Chondrocyte (in vitro differentiated cells): ENCODE measurements at regions not wholly inside any gene's neighbourhood (a gene's known extent, or its start where the extent isn't known, plus 50 kb on each side); places are given as distances from the start of the nearest gene placed in this dataset.

Experiments
- DNase-seq: peaks from one replicate; pipeline ENCODE4 v3.0.0; 2021; ENCODE audit warnings: mixed read lengths, low spot score
- H3K27ac Mint-ChIP-seq: one replicate; pipeline ENCODE4 v1.8.0; 2021; ENCODE audit warnings: mild to moderate bottlenecking, moderate library complexity, mixed read lengths; ENCODE audit not compliant: unreplicated experiment
- H3K27me3 Mint-ChIP-seq: 2 replicates; pipeline ENCODE4 v1.8.0; 2021; ENCODE audit warnings: low read depth, mixed read lengths
- H3K36me3 Mint-ChIP-seq: 2 replicates; pipeline ENCODE4 v1.8.0; 2021; ENCODE audit warnings: low read depth, mixed read lengths
- H3K4me1 Mint-ChIP-seq: 2 replicates; pipeline ENCODE4 v1.8.0; 2021; ENCODE audit warnings: low read depth, mild to moderate bottlenecking, mixed read lengths
- H3K4me3 Mint-ChIP-seq: one replicate; pipeline ENCODE4 v1.8.0; 2021; ENCODE audit warnings: mild to moderate bottlenecking, moderate library complexity, mixed read lengths; ENCODE audit not compliant: unreplicated experiment
- H3K9me3 Mint-ChIP-seq: 2 replicates; pipeline ENCODE4 v1.8.0; 2021; ENCODE audit warnings: low read depth, mixed read lengths
- TF ChIP-seq, protein P1 (sequence below): fragments of 200-600 bp; sonication (generic); IDR thresholded peaks from 2 replicates; pipeline ENCODE4 v1.5.0; 2021; ENCODE audit warnings: antibody characterized with exemption, mild to moderate bottlenecking, moderate library complexity

DNA sequence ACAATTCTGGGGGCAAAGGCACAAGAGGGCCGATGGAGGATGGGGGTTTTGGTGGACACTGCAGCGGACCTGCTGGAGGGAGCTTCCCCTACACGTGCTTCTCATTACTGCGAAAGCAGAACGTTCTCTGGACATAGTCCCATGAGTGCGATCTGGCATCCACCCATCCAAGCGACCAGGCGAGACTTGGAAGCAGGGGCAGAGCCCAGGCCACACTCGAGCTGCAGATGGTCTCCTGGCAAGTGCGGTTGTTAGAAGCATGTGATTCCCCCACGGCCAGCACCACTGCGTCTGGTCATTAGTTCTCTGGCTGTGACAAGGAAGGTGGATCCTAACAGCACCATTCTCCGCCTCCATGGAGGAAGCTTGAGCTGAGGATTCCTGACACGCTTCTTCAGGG, 118.4 kb upstream of the TCERG1L start:
- no peak overlapping the region for H3K4me3 Mint-ChIP-seq
- H3K27me3 Mint-ChIP-seq, result no peaks in the 10 kb centered on the region
- H3K9me3 Mint-ChIP-seq, result peaks cover 13% of the 10 kb centered on the region
- no peak for DNase-seq
- TF ChIP-seq, protein P1, sequence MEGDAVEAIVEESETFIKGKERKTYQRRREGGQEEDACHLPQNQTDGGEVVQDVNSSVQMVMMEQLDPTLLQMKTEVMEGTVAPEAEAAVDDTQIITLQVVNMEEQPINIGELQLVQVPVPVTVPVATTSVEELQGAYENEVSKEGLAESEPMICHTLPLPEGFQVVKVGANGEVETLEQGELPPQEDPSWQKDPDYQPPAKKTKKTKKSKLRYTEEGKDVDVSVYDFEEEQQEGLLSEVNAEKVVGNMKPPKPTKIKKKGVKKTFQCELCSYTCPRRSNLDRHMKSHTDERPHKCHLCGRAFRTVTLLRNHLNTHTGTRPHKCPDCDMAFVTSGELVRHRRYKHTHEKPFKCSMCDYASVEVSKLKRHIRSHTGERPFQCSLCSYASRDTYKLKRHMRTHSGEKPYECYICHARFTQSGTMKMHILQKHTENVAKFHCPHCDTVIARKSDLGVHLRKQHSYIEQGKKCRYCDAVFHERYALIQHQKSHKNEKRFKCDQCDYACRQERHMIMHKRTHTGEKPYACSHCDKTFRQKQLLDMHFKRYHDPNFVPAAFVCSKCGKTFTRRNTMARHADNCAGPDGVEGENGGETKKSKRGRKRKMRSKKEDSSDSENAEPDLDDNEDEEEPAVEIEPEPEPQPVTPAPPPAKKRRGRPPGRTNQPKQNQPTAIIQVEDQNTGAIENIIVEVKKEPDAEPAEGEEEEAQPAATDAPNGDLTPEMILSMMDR, result no peak
- no peaks in the 10 kb centered on the region for H3K36me3 Mint-ChIP-seq
- no peak overlapping the region for H3K27ac Mint-ChIP-seq
- H3K4me1 Mint-ChIP-seq, result no peaks in the 10 kb centered on the region

DNA sequence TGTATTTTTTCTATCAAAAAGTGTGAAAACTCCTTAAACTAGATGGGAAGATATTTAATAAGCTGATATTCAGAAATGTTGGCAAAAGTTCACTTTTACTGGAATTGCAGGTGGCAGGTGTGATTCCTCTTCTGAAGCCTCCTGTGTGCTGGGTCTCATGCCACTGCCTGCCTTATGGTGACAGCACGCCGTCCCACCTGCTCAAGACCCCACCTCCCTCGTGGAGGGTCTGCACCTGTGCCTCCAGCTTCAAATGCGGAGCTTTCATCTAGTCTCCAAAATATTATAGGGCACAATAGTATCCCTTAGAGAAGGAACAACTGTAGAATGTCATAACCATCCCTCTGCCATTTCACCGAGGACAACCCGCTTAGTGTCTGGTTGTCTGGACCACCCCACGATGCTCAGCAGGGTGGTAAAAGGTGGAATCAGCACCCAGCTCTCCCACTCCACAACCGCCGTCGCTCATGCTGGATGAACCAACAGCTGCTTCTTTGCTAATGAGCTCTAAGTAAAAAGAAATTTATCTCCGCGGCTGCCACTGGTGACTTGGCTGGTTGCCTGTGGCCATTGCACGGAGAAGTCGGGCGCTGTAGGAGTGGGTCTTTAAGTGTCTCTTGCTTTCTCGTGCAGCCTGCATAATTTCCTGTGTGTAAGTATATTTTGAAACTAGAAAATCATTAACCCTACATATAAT, 119.3 kb upstream of the TCERG1L start:
- no peaks in the 10 kb centered on the region for H3K36me3 Mint-ChIP-seq
- H3K4me3 Mint-ChIP-seq, result no peak overlapping the region
- H3K4me1 Mint-ChIP-seq, result no peaks in the 10 kb centered on the region
- TF ChIP-seq, protein P1, result no peak
- no peaks in the 10 kb centered on the region for H3K27me3 Mint-ChIP-seq
- DNase-seq, result no peak
- H3K9me3 Mint-ChIP-seq, result peaks cover 8% of the 10 kb centered on the region
- H3K27ac Mint-ChIP-seq, result no peak overlapping the region

DNA sequence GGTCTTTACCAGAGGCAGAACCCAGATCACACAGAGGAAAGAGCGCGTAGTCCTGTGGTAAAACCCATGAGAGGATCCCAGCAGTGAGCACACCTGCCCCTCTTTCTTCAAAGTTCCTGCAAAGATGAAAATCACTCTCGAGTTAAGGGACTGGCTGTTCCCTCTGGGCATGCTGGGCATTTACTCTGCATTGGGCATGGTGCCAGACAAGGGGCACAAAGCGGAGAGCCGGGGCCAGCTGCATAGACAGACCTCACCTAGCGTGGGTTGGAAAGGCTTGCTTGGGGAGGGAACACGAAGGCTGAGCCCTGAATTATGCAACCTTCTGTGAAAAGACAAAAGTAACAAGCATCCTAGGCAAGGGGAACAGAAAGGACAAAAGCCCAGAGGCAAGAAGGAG, 120.0 kb upstream of the TCERG1L start:
- H3K27me3 Mint-ChIP-seq, result no peaks in the 10 kb centered on the region
- no peak for DNase-seq
- H3K4me3 Mint-ChIP-seq, result no peak overlapping the region
- H3K36me3 Mint-ChIP-seq, result no peaks in the 10 kb centered on the region
- no peak overlapping the region for H3K27ac Mint-ChIP-seq
- H3K4me1 Mint-ChIP-seq, result no peaks in the 10 kb centered on the region
- peaks cover 7% of the 10 kb centered on the region for H3K9me3 Mint-ChIP-seq
- TF ChIP-seq, protein P1, result no peak

DNA sequence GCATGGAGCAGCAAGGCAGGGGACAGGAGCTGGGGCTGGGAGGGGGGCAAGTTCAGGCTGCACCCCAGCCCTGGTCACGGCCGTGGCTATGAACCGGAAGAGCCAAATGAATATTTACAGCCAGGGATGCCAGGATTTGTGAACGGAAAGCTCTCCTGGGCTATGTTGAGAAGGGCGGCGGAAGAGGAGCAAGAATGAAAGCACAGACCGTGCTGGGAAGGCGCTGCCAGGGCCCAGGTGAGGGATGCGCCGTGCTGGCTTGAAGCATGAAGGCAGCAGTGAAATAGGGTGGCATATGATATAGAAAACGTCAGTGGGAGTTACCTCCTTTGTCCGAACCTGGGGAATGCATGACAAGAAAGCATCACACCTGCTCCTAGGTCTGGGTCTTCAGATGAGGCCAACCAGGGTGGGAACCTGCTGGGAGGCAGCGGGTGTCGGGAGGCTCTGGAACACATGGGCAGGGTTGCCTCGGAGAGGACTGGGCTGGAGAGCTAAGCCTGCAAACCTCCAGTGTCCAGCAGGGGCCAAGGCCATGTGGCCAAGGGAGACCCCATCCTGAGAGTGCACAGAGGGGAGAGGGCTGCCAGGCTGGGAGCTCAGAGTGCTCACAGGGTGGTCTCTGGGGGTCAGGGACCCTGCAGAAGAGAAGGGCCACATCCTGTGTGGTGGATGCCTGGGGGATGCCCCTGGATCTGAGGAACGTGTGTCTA, 120.6 kb upstream of the TCERG1L start:
- no peak overlapping the region for H3K4me3 Mint-ChIP-seq
- H3K9me3 Mint-ChIP-seq, result peaks cover 7% of the 10 kb centered on the region
- no peak overlapping the region for H3K27ac Mint-ChIP-seq
- TF ChIP-seq, protein P1, result no peak
- no peaks in the 10 kb centered on the region for H3K27me3 Mint-ChIP-seq
- no peak for DNase-seq
- H3K36me3 Mint-ChIP-seq, result no peaks in the 10 kb centered on the region
- no peaks in the 10 kb centered on the region for H3K4me1 Mint-ChIP-seq

DNA sequence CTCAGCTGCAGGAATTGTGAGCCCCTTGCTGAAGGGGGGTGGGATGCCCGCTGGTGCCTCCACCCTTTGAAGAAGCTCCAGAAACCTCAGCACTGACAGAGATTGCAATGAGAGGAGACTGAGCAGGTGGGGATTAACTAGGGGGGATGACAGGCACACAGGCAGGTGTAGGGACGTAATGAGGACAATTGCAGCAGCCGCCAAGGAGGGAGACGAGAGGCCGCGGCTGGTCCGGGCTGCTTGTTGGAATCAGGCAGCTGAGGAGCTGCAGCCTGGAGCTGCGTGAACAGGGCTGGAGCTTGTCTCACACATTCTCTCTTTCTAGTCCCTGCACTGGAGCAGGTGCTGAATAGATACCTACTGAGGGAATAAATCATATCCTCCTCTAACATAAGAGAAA, 122.0 kb upstream of the TCERG1L start:
- H3K27me3 Mint-ChIP-seq, result no peaks in the 10 kb centered on the region
- no peaks in the 10 kb centered on the region for H3K4me1 Mint-ChIP-seq
- H3K36me3 Mint-ChIP-seq, result no peaks in the 10 kb centered on the region
- DNase-seq, result no peak
- no peak overlapping the region for H3K4me3 Mint-ChIP-seq
- TF ChIP-seq, protein P1, result no peak
- H3K9me3 Mint-ChIP-seq, result peaks cover 3% of the 10 kb centered on the region
- H3K27ac Mint-ChIP-seq, result no peak overlapping the region
